OCI-LY3 (cell line): ENCODE measurements at regions not wholly inside any gene's neighbourhood (a gene's known extent, or its start where the extent isn't known, plus 50 kb on each side); places are given as distances from the start of the nearest gene placed in this dataset.

Experiments
- CTCF ChIP-seq: fragments of 200-600, 300-600 bp; sonication (generic); IDR thresholded peaks from 2 replicates; pipeline ENCODE4 v1.5.1; 2014; ENCODE audit warnings: antibody characterized with exemption, low read length, low read depth
- EZH2phosphoT487 ChIP-seq: fragments of 200-600 bp; shearing (Covaris generic); IDR thresholded peaks from 2 replicates; pipeline ENCODE4 v1.6.1; 2018; ENCODE audit warnings: antibody characterized with exemption, mixed run types, low read depth

GRCh38 chr3:74053970-74054516 lies 429.3 kb upstream of the PDZRN3 start:
- TF ChIP-seq CTCF (no peak), EZH2phosphoT487 (no peak)
